ENCODE measurements at regions not wholly inside any gene's neighbourhood (a gene's known extent, or its start where the extent isn't known, plus 50 kb on each side); places are given as distances from the start of the nearest gene placed in this dataset.

- 80 to 84% methylated on average over 5 of the region's 5 CpGs for WGBS, 2 donors
- intact Hi-C loops (cut with DNase I): no loop called here
- Histone ChIP-seq H3K36me3 (no peaks in the 10 kb centered on the region), H3K27ac (no peak overlapping the region), H3K4me3 (no peak overlapping the region), H3K27me3 (no peaks in the 10 kb centered on the region), H3K9me3 (no peaks in the 10 kb centered on the region), H3K4me1 (no peaks in the 10 kb centered on the region)
- no peak for DNase-seq
- TF ChIP-seq POLR2A (IDR thresholded peaks at IDR 0.05) (no peak), CTCF (IDR thresholded peaks at IDR 0.05) (no peak), EP300 (IDR thresholded peaks at IDR 0.05) (no peak), POLR2AphosphoS5 (IDR thresholded peaks at IDR 0.05) (no peak)
These were observed 244.8 kb upstream of the NEIL3 start for GRCh38 chr4:177064729-177065394.

GRCh38 chr4:177066746-177067145 lies 242.9 kb upstream of the NEIL3 start:
- Histone ChIP-seq H3K27me3 (no peaks in the 10 kb centered on the region), H3K4me3 (no peak overlapping the region), H3K36me3 (no peaks in the 10 kb centered on the region), H3K9me3 (no peaks in the 10 kb centered on the region), H3K27ac (no peak overlapping the region), H3K4me1 (no peaks in the 10 kb centered on the region)
- TF ChIP-seq CTCF (IDR thresholded peaks at IDR 0.05): no peak
- TF ChIP-seq POLR2AphosphoS5 (IDR thresholded peaks at IDR 0.05): no peak
- no peak for TF ChIP-seq EP300 (IDR thresholded peaks at IDR 0.05)
- TF ChIP-seq POLR2A (IDR thresholded peaks at IDR 0.05): no peak
- intact Hi-C loops (cut with DNase I): no loop called here
- DNase-seq: no peak
- WGBS, 2 donors: 10 to 55% methylated on average over 1 of the region's 1 CpG

GRCh38 chr4:177070533-177071058 lies 239.1 kb upstream of the NEIL3 start:
- no peak for TF ChIP-seq EP300 (IDR thresholded peaks at IDR 0.05)
- TF ChIP-seq CTCF (IDR thresholded peaks at IDR 0.05): no peak
- TF ChIP-seq POLR2AphosphoS5 (IDR thresholded peaks at IDR 0.05): no peak
- TF ChIP-seq POLR2A (IDR thresholded peaks at IDR 0.05): no peak
- no peak overlapping the region for H3K27ac ChIP-seq
- H3K9me3 ChIP-seq: no peaks in the 10 kb centered on the region
- WGBS, 2 donors: 73 to 88% methylated on average over 2 of the region's 2 CpGs
- H3K36me3 ChIP-seq: no peaks in the 10 kb centered on the region
- H3K4me3 ChIP-seq: no peak overlapping the region
- no peaks in the 10 kb centered on the region for H3K4me1 ChIP-seq
- intact Hi-C loops (cut with DNase I): no loop called here
- no peaks in the 10 kb centered on the region for H3K27me3 ChIP-seq
- no peak for DNase-seq

- TF ChIP-seq CTCF (IDR thresholded peaks at IDR 0.05) (no peak), EP300 (IDR thresholded peaks at IDR 0.05) (no peak), POLR2AphosphoS5 (IDR thresholded peaks at IDR 0.05) (no peak), POLR2A (IDR thresholded peaks at IDR 0.05) (no peak)
- Histone ChIP-seq H3K36me3 (no peaks in the 10 kb centered on the region), H3K27me3 (no peaks in the 10 kb centered on the region), H3K9me3 (no peaks in the 10 kb centered on the region), H3K27ac (no peak overlapping the region), H3K4me3 (no peak overlapping the region), H3K4me1 (no peaks in the 10 kb centered on the region)
- DNase-seq: no peak
- intact Hi-C loops (cut with DNase I): no loop called here
- WGBS, 2 donors: 67 to 70% methylated on average over 4 of the region's 4 CpGs
These were observed 232.3 kb upstream of the NEIL3 start for GRCh38 chr4:177077095-177077971.
